ENCODE measurements at regions not wholly inside any gene's neighbourhood (a gene's known extent, or its start where the extent isn't known, plus 50 kb on each side); places are given as distances from the start of the nearest gene placed in this dataset.

DNA sequence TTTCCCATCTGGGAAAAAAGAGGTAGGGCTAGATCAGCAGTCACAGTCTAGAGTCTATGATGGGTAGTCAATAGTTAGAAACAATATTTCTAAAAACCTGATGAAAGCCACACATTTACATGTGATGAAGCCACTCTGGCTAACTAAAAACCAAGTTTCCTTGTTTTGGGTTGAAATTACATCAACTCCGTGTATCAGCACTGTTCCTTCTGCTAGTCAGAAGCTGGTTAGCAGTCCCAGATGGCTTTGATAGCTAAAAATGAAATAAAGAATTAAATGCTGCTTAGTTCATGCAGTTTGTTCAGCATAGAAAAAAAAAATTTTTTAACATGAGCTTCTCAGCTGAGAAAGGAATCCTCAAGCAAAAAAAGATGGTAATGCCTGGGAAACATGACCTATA lies 136.7 kb downstream of the FAM114A2 start:
- no peak for TF ChIP-seq MTERF4 (CRISPR knock-in tag; IDR thresholded peaks at IDR 0.05)
- no peak for TF ChIP-seq NFATC3 (CRISPR knock-in tag; IDR thresholded peaks at IDR 0.05)
- TF ChIP-seq, protein P1, sequence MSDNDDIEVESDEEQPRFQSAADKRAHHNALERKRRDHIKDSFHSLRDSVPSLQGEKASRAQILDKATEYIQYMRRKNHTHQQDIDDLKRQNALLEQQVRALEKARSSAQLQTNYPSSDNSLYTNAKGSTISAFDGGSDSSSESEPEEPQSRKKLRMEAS (IDR thresholded peaks at IDR 0.05): no peak
- TF ChIP-seq, protein P2, sequence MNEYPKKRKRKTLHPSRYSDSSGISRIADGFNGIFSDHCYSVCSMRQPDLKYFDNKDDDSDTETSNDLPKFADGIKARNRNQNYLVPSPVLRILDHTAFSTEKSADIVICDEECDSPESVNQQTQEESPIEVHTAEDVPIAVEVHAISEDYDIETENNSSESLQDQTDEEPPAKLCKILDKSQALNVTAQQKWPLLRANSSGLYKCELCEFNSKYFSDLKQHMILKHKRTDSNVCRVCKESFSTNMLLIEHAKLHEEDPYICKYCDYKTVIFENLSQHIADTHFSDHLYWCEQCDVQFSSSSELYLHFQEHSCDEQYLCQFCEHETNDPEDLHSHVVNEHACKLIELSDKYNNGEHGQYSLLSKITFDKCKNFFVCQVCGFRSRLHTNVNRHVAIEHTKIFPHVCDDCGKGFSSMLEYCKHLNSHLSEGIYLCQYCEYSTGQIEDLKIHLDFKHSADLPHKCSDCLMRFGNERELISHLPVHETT (CRISPR knock-in tag; conservative IDR thresholded peaks at IDR 0.05): no peak
- TF ChIP-seq, protein P3, sequence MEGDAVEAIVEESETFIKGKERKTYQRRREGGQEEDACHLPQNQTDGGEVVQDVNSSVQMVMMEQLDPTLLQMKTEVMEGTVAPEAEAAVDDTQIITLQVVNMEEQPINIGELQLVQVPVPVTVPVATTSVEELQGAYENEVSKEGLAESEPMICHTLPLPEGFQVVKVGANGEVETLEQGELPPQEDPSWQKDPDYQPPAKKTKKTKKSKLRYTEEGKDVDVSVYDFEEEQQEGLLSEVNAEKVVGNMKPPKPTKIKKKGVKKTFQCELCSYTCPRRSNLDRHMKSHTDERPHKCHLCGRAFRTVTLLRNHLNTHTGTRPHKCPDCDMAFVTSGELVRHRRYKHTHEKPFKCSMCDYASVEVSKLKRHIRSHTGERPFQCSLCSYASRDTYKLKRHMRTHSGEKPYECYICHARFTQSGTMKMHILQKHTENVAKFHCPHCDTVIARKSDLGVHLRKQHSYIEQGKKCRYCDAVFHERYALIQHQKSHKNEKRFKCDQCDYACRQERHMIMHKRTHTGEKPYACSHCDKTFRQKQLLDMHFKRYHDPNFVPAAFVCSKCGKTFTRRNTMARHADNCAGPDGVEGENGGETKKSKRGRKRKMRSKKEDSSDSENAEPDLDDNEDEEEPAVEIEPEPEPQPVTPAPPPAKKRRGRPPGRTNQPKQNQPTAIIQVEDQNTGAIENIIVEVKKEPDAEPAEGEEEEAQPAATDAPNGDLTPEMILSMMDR (CRISPR knock-in tag; IDR thresholded peaks at IDR 0.05): no peak
- TF ChIP-seq FOXJ3 (CRISPR knock-in tag; IDR thresholded peaks at IDR 0.05; ENCODE audit: borderline replicate concordance): no peak
- TF ChIP-seq PHF8 (CRISPR knock-in tag; IDR thresholded peaks at IDR 0.05): no peak
- TF ChIP-seq ZNF747 (CRISPR knock-in tag; IDR thresholded peaks at IDR 0.05; ENCODE audit: borderline replicate concordance): no peak
- no peak for TF ChIP-seq KAT2B (IDR thresholded peaks at IDR 0.05; ENCODE audit: borderline replicate concordance, low read depth, low read length)
- TF ChIP-seq ZNF510 (CRISPR knock-in tag; IDR thresholded peaks at IDR 0.05; ENCODE audit: low read depth): no peak
- TF ChIP-seq RFX5 (IDR thresholded peaks at IDR 0.05; ENCODE audit: low read depth, low read length): no peak
- no peak for TF ChIP-seq HCFC1 (IDR thresholded peaks at IDR 0.05; ENCODE audit: low read depth, low read length)
- TF ChIP-seq POLR2AphosphoS5 (IDR thresholded peaks at IDR 0.05; ENCODE audit: low read depth, low read length): no peak
